H9 (cell line): ENCODE measurements at regions not wholly inside any gene's neighbourhood (a gene's known extent, or its start where the extent isn't known, plus 50 kb on each side); places are given as distances from the start of the nearest gene placed in this dataset.

Experiments
- DNase-seq: peaks from one replicate; pipeline ENCODE4 v3.0.0-alpha.2; 2017
- H2AFZ ChIP-seq: one replicate; pipeline ENCODE4 v1.6.1; 2013; ENCODE audit warnings: mild to moderate bottlenecking, low read length, control low read depth, moderate library complexity
- H2AK5ac ChIP-seq: 2 replicates; pipeline ENCODE4 v1.6.1; 2013; ENCODE audit warnings: low read length, control low read depth, mixed read lengths; ENCODE audit not compliant: insufficient read length
- H2BK120ac ChIP-seq: one replicate; pipeline ENCODE4 v1.6.1; 2013; ENCODE audit warnings: low read depth, mild to moderate bottlenecking, low read length, control low read depth, inconsistent platforms; ENCODE audit not compliant: poor library complexity, severe bottlenecking
- H2BK12ac ChIP-seq: 2 replicates; pipeline ENCODE4 v1.6.1; 2013; ENCODE audit warnings: low read length, control low read depth, mixed read lengths, low read depth; ENCODE audit not compliant: insufficient read length
- H2BK15ac ChIP-seq: 2 replicates; pipeline ENCODE4 v1.6.1; 2013; ENCODE audit warnings: low read depth, low read length, control low read depth
- H2BK20ac ChIP-seq: one replicate; pipeline ENCODE4 v1.6.1; 2013; ENCODE audit warnings: low read depth, mild to moderate bottlenecking, low read length, control low read depth, inconsistent platforms; ENCODE audit not compliant: poor library complexity, severe bottlenecking
- H2BK5ac ChIP-seq: 2 replicates; pipeline ENCODE4 v1.6.1; 2013; ENCODE audit warnings: low read length, control low read depth, mixed read lengths; ENCODE audit not compliant: insufficient read length
- H3K14ac ChIP-seq: 2 replicates; pipeline ENCODE4 v1.6.1; 2013; ENCODE audit warnings: low read length, control low read depth; ENCODE audit not compliant: insufficient read depth
- H3K18ac ChIP-seq: 2 replicates; pipeline ENCODE4 v1.6.1; 2013; ENCODE audit warnings: low read depth, mild to moderate bottlenecking, mixed read lengths, low read length, control low read depth; ENCODE audit not compliant: insufficient read length
- H3K23ac ChIP-seq: 2 replicates; pipeline ENCODE4 v1.6.1; 2013; ENCODE audit warnings: low read length, control low read depth, mixed read lengths, low read depth; ENCODE audit not compliant: insufficient read length
- H3K23me2 ChIP-seq: 2 replicates; pipeline ENCODE4 v1.6.1; 2013; ENCODE audit warnings: low read depth, mild to moderate bottlenecking, mixed read lengths, low read length, control low read depth; ENCODE audit not compliant: insufficient read length, poor library complexity, severe bottlenecking
- H3K27ac ChIP-seq: 2 replicates; pipeline ENCODE4 v1.5.1; 2013; ENCODE audit warnings: low read length, control low read depth, mixed read lengths, low read depth; ENCODE audit not compliant: insufficient read length
- H3K27me3 ChIP-seq: 2 replicates; pipeline ENCODE4 v1.6.1; 2013; ENCODE audit warnings: low read length, control low read depth, inconsistent platforms; ENCODE audit not compliant: insufficient read depth
- H3K4ac ChIP-seq: 2 replicates; pipeline ENCODE4 v1.6.1; 2013; ENCODE audit warnings: low read depth, mild to moderate bottlenecking, control low read depth, inconsistent platforms, low read length, moderate library complexity
- H3K4me1 ChIP-seq: 2 replicates; pipeline ENCODE4 v1.6.1; 2013; ENCODE audit warnings: low read length, control low read depth, inconsistent platforms; ENCODE audit not compliant: insufficient read depth
- H3K4me2 ChIP-seq: 2 replicates; pipeline ENCODE4 v1.6.1; 2013; ENCODE audit warnings: low read length, control low read depth, mixed read lengths; ENCODE audit not compliant: insufficient read length, insufficient read depth
- H3K56ac ChIP-seq: 2 replicates; pipeline ENCODE4 v1.6.1; 2013; ENCODE audit warnings: low read depth, mild to moderate bottlenecking, mixed read lengths, low read length, control low read depth; ENCODE audit not compliant: insufficient read length
- H3K79me1 ChIP-seq: 2 replicates; pipeline ENCODE4 v1.6.1; 2013; ENCODE audit warnings: low read depth, mild to moderate bottlenecking, moderate library complexity, low read length, control low read depth, inconsistent platforms; ENCODE audit not compliant: insufficient read depth, poor library complexity, severe bottlenecking
- H3K79me2 ChIP-seq: 2 replicates; pipeline ENCODE4 v1.6.1; 2013; ENCODE audit warnings: low read length, control low read depth, inconsistent platforms; ENCODE audit not compliant: insufficient read depth
- H3K9ac ChIP-seq: 2 replicates; pipeline ENCODE4 v1.6.1; 2013; ENCODE audit warnings: low read length, control low read depth, mixed read lengths; ENCODE audit not compliant: insufficient read length; ENCODE audit errors: extremely low read depth
- H3K9me3 ChIP-seq: one replicate; pipeline ENCODE4 v1.6.1; 2013; ENCODE audit warnings: low read depth, low read length, inconsistent platforms; ENCODE audit not compliant: control insufficient read depth
- H3T11ph ChIP-seq: one replicate; pipeline ENCODE4 v1.6.1; 2013; ENCODE audit warnings: mild to moderate bottlenecking, low read length, control low read depth, inconsistent platforms
- H4K20me1 ChIP-seq: one replicate; pipeline ENCODE4 v1.6.1; 2013; ENCODE audit not compliant: control insufficient read depth, insufficient read length, insufficient read depth
- H4K5ac ChIP-seq: 2 replicates; pipeline ENCODE4 v1.6.1; 2013; ENCODE audit warnings: low read depth, mild to moderate bottlenecking, mixed read lengths, low read length, control low read depth; ENCODE audit not compliant: insufficient read length
- H4K8ac ChIP-seq: replicated peaks from 2 replicates; pipeline ENCODE4 v1.6.1; 2013; ENCODE audit warnings: low read length, control low read depth, mixed read lengths, low read depth; ENCODE audit not compliant: insufficient read length
- H4K91ac ChIP-seq: 2 replicates; pipeline ENCODE4 v1.6.1; 2013; ENCODE audit warnings: low read depth, mild to moderate bottlenecking, moderate library complexity, mixed read lengths, low read length, control low read depth; ENCODE audit not compliant: insufficient read length
- H3K27ac Mint-ChIP-seq, 3 experiments: 2 replicates in 2 of 3; 3 replicates in 1 of 3; pipeline ENCODE4 v1.8.0; 2020 to 2021; ENCODE audit warnings: mixed read lengths in 3 of 3, mild to moderate bottlenecking in 1 of 3, moderate library complexity in 1 of 3
- H3K27me3 Mint-ChIP-seq: 2 replicates; pipeline ENCODE4 v1.8.0; 2021; ENCODE audit warnings: low read depth, mild to moderate bottlenecking, moderate library complexity, mixed read lengths
- H3K36me3 Mint-ChIP-seq, 3 experiments: 2 replicates in 2 of 3; 3 replicates in 1 of 3; pipeline ENCODE4 v1.8.0; 2020 to 2021; ENCODE audit warnings: low read depth in 3 of 3, mixed read lengths in 3 of 3; ENCODE audit not compliant: insufficient read depth in 1 of 3
- H3K4me1 Mint-ChIP-seq, 2 experiments: 2 replicates each; pipeline ENCODE4 v1.8.0; 2020; ENCODE audit warnings: mixed read lengths in 2 of 2
- H3K4me3 Mint-ChIP-seq, 2 experiments: 2 replicates in 1 of 2; 3 replicates in 1 of 2; pipeline ENCODE4 v1.8.0; 2020 to 2021; ENCODE audit warnings: mild to moderate bottlenecking in 2 of 2, mixed read lengths in 2 of 2, moderate library complexity in 1 of 2
- H3K9me3 Mint-ChIP-seq, 2 experiments: 2 replicates in 1 of 2; 3 replicates in 1 of 2; pipeline ENCODE4 v1.8.0; 2020; ENCODE audit warnings: mild to moderate bottlenecking in 2 of 2, mixed read lengths in 2 of 2, moderate library complexity in 1 of 2
- CTCF ChIP-seq: fragments of 200-600 bp; sonication (generic); conservative IDR thresholded peaks from 3 replicates; pipeline ENCODE4 v1.8.0; 2021; ENCODE audit warnings: antibody characterized with exemption, mild to moderate bottlenecking
- WGBS: extraction: QIAGEN DNeasy Blood & Tissue Kit; methylation state at CpG from one replicate; pipeline ENCODE4 v1.1.7; 2013; ENCODE audit warnings: missing lambda C conversion rate, low lambda C conversion rate, mixed read lengths; ENCODE audit not compliant: insufficient read length; ENCODE audit errors: extremely low coverage; 5-methylcytosine and 5-hydroxymethylcytosine counted together

- peaks cover 10 to 11% of the 10 kb centered on the region in 2 experiments for H3K4me1 Mint-ChIP-seq
- no peak for TF ChIP-seq CTCF
Measured at GRCh38 chr11:91823252-91823830, 401.3 kb upstream of the FAT3 start.

More at GRCh38 chr11:91823252-91823830, 401.3 kb upstream of the FAT3 start:
- no peak for DNase-seq
- no peak overlapping the region for H2BK5ac ChIP-seq
- no peak overlapping the region for H3K27ac ChIP-seq
- H3T11ph ChIP-seq: no peak overlapping the region
- no peaks in the 10 kb centered on the region for H3K79me1 ChIP-seq
- no peak overlapping the region for H3K27ac Mint-ChIP-seq
- no peak overlapping the region for H3K4ac ChIP-seq
- no peak overlapping the region for H4K91ac ChIP-seq
- no peak overlapping the region for H3K23ac ChIP-seq
- no peak overlapping the region for H4K5ac ChIP-seq
- no peaks in the 10 kb centered on the region for H3K27me3 Mint-ChIP-seq
- H4K20me1 ChIP-seq: no peaks in the 10 kb centered on the region
- H2BK15ac ChIP-seq: no peak overlapping the region
- no peak overlapping the region for H3K18ac ChIP-seq
- no peaks in the 10 kb centered on the region for H3K9me3 ChIP-seq
- no peaks in the 10 kb centered on the region for H3K27me3 ChIP-seq
- no peak overlapping the region for H3K56ac ChIP-seq
- H3K4me3 Mint-ChIP-seq: no peak overlapping the region
- H3K4me2 ChIP-seq: no peak overlapping the region
- no peak overlapping the region for H2AFZ ChIP-seq
- no peak overlapping the region for H3K14ac ChIP-seq
- H3K36me3 Mint-ChIP-seq: no peaks in the 10 kb centered on the region
- H2AK5ac ChIP-seq: no peak overlapping the region
- no peak overlapping the region for H2BK12ac ChIP-seq
- no peak overlapping the region for H4K8ac ChIP-seq
- H3K4me1 ChIP-seq: peaks cover 3% of the 10 kb centered on the region
- no peak overlapping the region for H3K9ac ChIP-seq
- no peak overlapping the region for H2BK20ac ChIP-seq
- no peak overlapping the region for H2BK120ac ChIP-seq
- no CpG with 5 or more reads among the region's 1 CpG for WGBS
- H3K79me2 ChIP-seq: no peaks in the 10 kb centered on the region
- H3K23me2 ChIP-seq: no peaks in the 10 kb centered on the region
- H3K9me3 Mint-ChIP-seq: no peaks in the 10 kb centered on the region
